Mesothelial cell of epicardium (in vitro differentiated cells): ENCODE measurements at regions not wholly inside any gene's neighbourhood (a gene's known extent, or its start where the extent isn't known, plus 50 kb on each side); places are given as distances from the start of the nearest gene placed in this dataset.

Source experiments
- DNase-seq, 2 experiments: peaks; one replicate each; pipeline ENCODE4 v3.0.0; 2021; ENCODE audit warnings: low spot score in 2 of 2; ENCODE audit not compliant: unreplicated experiment in 2 of 2
- H3K27ac Mint-ChIP-seq: 2 replicates; pipeline ENCODE4 v1.8.0; 2021; ENCODE audit warnings: mixed read lengths
- H3K27me3 Mint-ChIP-seq: 2 replicates; pipeline ENCODE4 v1.8.0; 2021; ENCODE audit warnings: low read depth, mixed read lengths
- H3K36me3 Mint-ChIP-seq: 2 replicates; pipeline ENCODE4 v1.8.0; 2021; ENCODE audit warnings: mixed read lengths
- H3K4me1 Mint-ChIP-seq: 2 replicates; pipeline ENCODE4 v1.8.0; 2021; ENCODE audit warnings: mixed read lengths
- H3K4me3 Mint-ChIP-seq: 2 replicates; pipeline ENCODE4 v1.8.0; 2021; ENCODE audit warnings: mild to moderate bottlenecking, moderate library complexity, mixed read lengths
- H3K9me3 Mint-ChIP-seq: 2 replicates; pipeline ENCODE4 v1.8.0; 2021; ENCODE audit warnings: mixed read lengths
- CTCF ChIP-seq: fragments of 200-600 bp; sonication (generic); IDR thresholded peaks from one replicate; pipeline ENCODE4 v1.5.0; 2021; ENCODE audit warnings: antibody characterized with exemption; ENCODE audit not compliant: unreplicated experiment

- DNase-seq = no peak
- Mint-ChIP-seq H3K4me3 (no peak overlapping the region), H3K27ac (no peak overlapping the region), H3K27me3 (no peaks in the 10 kb centered on the region), H3K36me3 (no peaks in the 10 kb centered on the region), H3K9me3 (no peaks in the 10 kb centered on the region), H3K4me1 (peaks cover 2% of the 10 kb centered on the region)
- TF ChIP-seq CTCF = no peak
These were observed 293.2 kb upstream of the FIGN start for GRCh38 chr2:164028814-164029534.

- Mint-ChIP-seq H3K36me3 (no peaks in the 10 kb centered on the region), H3K27ac (no peak overlapping the region), H3K4me3 (no peak overlapping the region), H3K4me1 (peaks cover 4% of the 10 kb centered on the region), H3K27me3 (no peaks in the 10 kb centered on the region), H3K9me3 (peaks cover 4% of the 10 kb centered on the region)
- DNase-seq = no peak
- no peak for TF ChIP-seq CTCF
These were observed 288.6 kb upstream of the FIGN start for GRCh38 chr2:164024396-164024795.

GRCh38 chr2:164023896-164024295 is 288.1 kb upstream of the FIGN start:
- Mint-ChIP-seq H3K27ac (no peak overlapping the region), H3K4me3 (no peak overlapping the region)

GRCh38 chr2:164015328-164016123 is 279.7 kb upstream of the FIGN start:
- no peaks in the 10 kb centered on the region for H3K27me3 Mint-ChIP-seq
- peaks cover 13% of the 10 kb centered on the region for H3K4me1 Mint-ChIP-seq
- H3K9me3 Mint-ChIP-seq = peaks cover 4% of the 10 kb centered on the region
- H3K36me3 Mint-ChIP-seq = no peaks in the 10 kb centered on the region
- no peak for TF ChIP-seq CTCF
- no peak overlapping the region for H3K27ac Mint-ChIP-seq
- no peak overlapping the region for H3K4me3 Mint-ChIP-seq
- DNase-seq = no peak

More at GRCh38 chr2:164023896-164024295, 288.1 kb upstream of the FIGN start:
- TF ChIP-seq CTCF = no peak
- Mint-ChIP-seq H3K36me3 (no peaks in the 10 kb centered on the region), H3K4me1 (peaks cover 4% of the 10 kb centered on the region), H3K27me3 (no peaks in the 10 kb centered on the region), H3K9me3 (peaks cover 4% of the 10 kb centered on the region)
- no peak for DNase-seq

- H3K36me3 Mint-ChIP-seq = no peaks in the 10 kb centered on the region
- no peak overlapping the region for H3K27ac Mint-ChIP-seq
- TF ChIP-seq CTCF = no peak
- no peak overlapping the region for H3K4me3 Mint-ChIP-seq
- no peaks in the 10 kb centered on the region for H3K27me3 Mint-ChIP-seq
- H3K9me3 Mint-ChIP-seq = no peaks in the 10 kb centered on the region
- H3K4me1 Mint-ChIP-seq = peaks cover 13% of the 10 kb centered on the region
- DNase-seq = no peak
These were observed 279.0 kb upstream of the FIGN start for GRCh38 chr2:164014791-164015190.
